Activated T-helper 17 cell treated with anti-CD3 and anti-CD28 coated beads, Interleukin-2, amount 50 U/mL, for 72 hours (primary cell): ENCODE measurements at regions not wholly inside any gene's neighbourhood (a gene's known extent, or its start where the extent isn't known, plus 50 kb on each side); places are given as distances from the start of the nearest gene placed in this dataset.

Source experiments
- ATAC-seq: fragments of 150-1000 bp; cut with Tn5 transposase; replicated peaks from 2 replicates; pipeline ENCODE4 v1.10.0; 2021; ENCODE audit warnings: mild to moderate bottlenecking, moderate library complexity
- H3K27ac Mint-ChIP-seq: one replicate; pipeline ENCODE4 v1.8.0; 2022; ENCODE audit warnings: mixed read lengths
- H3K27me3 Mint-ChIP-seq: one replicate; pipeline ENCODE4 v1.8.0; 2022; ENCODE audit warnings: mixed read lengths
- H3K36me3 Mint-ChIP-seq: one replicate; pipeline ENCODE4 v1.8.0; 2022; ENCODE audit warnings: low read depth, mild to moderate bottlenecking, mixed read lengths
- H3K4me1 Mint-ChIP-seq: one replicate; pipeline ENCODE4 v1.8.0; 2022; ENCODE audit warnings: mixed read lengths
- H3K4me3 Mint-ChIP-seq: one replicate; pipeline ENCODE4 v1.8.0; 2022; ENCODE audit warnings: mild to moderate bottlenecking, mixed read lengths
- H3K9me3 Mint-ChIP-seq: one replicate; pipeline ENCODE4 v1.8.0; 2022; ENCODE audit warnings: mixed read lengths

- no peaks in the 10 kb centered on the region for H3K27me3 Mint-ChIP-seq
- H3K36me3 Mint-ChIP-seq = no peaks in the 10 kb centered on the region
- H3K4me3 Mint-ChIP-seq = no peak overlapping the region
- H3K27ac Mint-ChIP-seq = no peak overlapping the region
- H3K9me3 Mint-ChIP-seq = peaks cover 17% of the 10 kb centered on the region
- no peaks in the 10 kb centered on the region for H3K4me1 Mint-ChIP-seq
- no peak for ATAC-seq
These were observed 983.1 kb downstream of the STIM2 start for GRCh38 chr4:27843776-27844175.

GRCh38 chr4:27844376-27844775 is 983.7 kb downstream of the STIM2 start:
- no peak overlapping the region for H3K27ac Mint-ChIP-seq
- ATAC-seq = no peak
- peaks cover 17% of the 10 kb centered on the region for H3K9me3 Mint-ChIP-seq
- no peaks in the 10 kb centered on the region for H3K4me1 Mint-ChIP-seq
- no peaks in the 10 kb centered on the region for H3K27me3 Mint-ChIP-seq
- no peaks in the 10 kb centered on the region for H3K36me3 Mint-ChIP-seq
- no peak overlapping the region for H3K4me3 Mint-ChIP-seq

GRCh38 chr4:27846951-27847350 is 986.3 kb downstream of the STIM2 start:
- no peak overlapping the region for H3K27ac Mint-ChIP-seq
- H3K4me3 Mint-ChIP-seq = no peak overlapping the region
- H3K9me3 Mint-ChIP-seq = peaks cover 6% of the 10 kb centered on the region
- no peaks in the 10 kb centered on the region for H3K36me3 Mint-ChIP-seq
- no peak for ATAC-seq
- no peaks in the 10 kb centered on the region for H3K4me1 Mint-ChIP-seq
- H3K27me3 Mint-ChIP-seq = no peaks in the 10 kb centered on the region

DNA sequence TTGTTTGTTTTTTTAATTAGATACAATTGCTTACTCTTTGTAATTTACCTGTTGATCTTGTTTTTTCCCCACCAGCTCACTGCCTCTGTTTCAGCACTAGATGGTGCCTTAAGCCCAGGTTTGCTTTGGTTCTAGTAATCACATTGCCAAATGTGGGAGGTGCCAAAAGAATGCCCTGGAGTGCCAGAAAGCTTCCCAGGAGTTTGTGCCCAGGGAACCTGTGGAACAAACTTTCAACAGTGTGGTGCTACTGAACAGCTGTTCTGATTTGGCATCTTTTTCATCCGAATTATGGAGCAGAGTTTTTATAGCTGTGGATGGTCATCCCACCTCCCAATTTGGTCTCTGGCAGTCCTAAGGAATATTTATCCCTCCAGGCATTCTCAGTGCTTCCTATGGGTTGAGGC is 1000.7 kb downstream of the STIM2 start:
- Mint-ChIP-seq H3K36me3 (no peaks in the 10 kb centered on the region), H3K4me1 (no peaks in the 10 kb centered on the region)

GRCh38 chr4:27861802-27862201 is 1001.2 kb downstream of the STIM2 start:
- Mint-ChIP-seq H3K27me3 (no peaks in the 10 kb centered on the region), H3K9me3 (peaks cover 3% of the 10 kb centered on the region), H3K36me3 (no peaks in the 10 kb centered on the region), H3K4me3 (no peak overlapping the region), H3K4me1 (no peaks in the 10 kb centered on the region), H3K27ac (no peak overlapping the region)
- ATAC-seq = no peak

More for the DNA sequence above, 1000.7 kb downstream of the STIM2 start:
- no peak overlapping the region for H3K4me3 Mint-ChIP-seq
- ATAC-seq = no peak
- no peak overlapping the region for H3K27ac Mint-ChIP-seq
- no peaks in the 10 kb centered on the region for H3K9me3 Mint-ChIP-seq
- no peaks in the 10 kb centered on the region for H3K27me3 Mint-ChIP-seq

- no peaks in the 10 kb centered on the region for H3K4me1 Mint-ChIP-seq
- no peak overlapping the region for H3K27ac Mint-ChIP-seq
- no peak for ATAC-seq
- peaks cover 6% of the 10 kb centered on the region for H3K9me3 Mint-ChIP-seq
- H3K36me3 Mint-ChIP-seq = no peaks in the 10 kb centered on the region
- H3K4me3 Mint-ChIP-seq = no peak overlapping the region
- H3K27me3 Mint-ChIP-seq = no peaks in the 10 kb centered on the region
These were observed 1013.0 kb downstream of the STIM2 start for GRCh38 chr4:27873596-27873995.

DNA sequence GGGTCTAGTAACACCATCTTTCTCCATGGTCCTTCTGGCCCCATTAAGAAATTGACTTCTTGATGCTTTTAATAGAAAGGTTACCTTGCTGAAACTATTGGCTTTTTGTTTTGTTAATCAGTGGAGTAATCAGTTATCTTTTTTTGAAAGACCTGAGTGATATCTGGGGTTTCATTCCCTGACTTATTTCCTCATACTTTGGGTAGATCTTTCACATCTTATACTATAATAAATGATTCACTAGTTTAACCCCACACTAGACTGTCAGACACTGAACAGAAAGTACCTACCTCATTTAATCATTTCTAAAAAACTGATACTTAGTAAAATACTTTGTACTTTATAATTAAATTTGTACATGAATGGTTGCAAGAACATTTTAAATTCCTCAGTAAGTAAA is 1021.1 kb downstream of the STIM2 start:
- H3K27me3 Mint-ChIP-seq = no peaks in the 10 kb centered on the region
- no peak overlapping the region for H3K4me3 Mint-ChIP-seq
- H3K27ac Mint-ChIP-seq = no peak overlapping the region
- no peaks in the 10 kb centered on the region for H3K4me1 Mint-ChIP-seq
- H3K36me3 Mint-ChIP-seq = no peaks in the 10 kb centered on the region
- no peak for ATAC-seq
- peaks cover 5% of the 10 kb centered on the region for H3K9me3 Mint-ChIP-seq

GRCh38 chr4:27886120-27886519 is 1025.5 kb downstream of the STIM2 start:
- Mint-ChIP-seq H3K36me3 (no peaks in the 10 kb centered on the region), H3K4me3 (no peak overlapping the region), H3K27me3 (no peaks in the 10 kb centered on the region)

DNA sequence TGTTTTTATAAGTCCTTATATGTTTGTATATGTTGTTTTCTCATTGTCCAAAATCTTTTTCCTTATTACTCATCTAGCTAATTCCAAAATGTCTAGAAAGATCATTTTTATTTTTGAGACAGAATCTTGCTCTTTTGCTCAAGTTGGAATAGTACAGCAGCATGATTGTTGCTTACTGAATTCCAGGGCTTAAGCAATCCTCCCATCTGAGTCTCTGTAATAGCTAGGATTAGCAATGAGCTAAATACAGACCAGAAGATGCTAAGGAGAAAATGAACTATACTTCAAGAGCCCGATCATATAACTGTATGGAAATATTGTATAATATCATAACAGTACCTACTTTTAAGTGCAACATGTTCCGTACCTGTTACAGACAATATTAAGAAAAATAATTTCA is 1027.0 kb downstream of the STIM2 start:
- no peak overlapping the region for H3K27ac Mint-ChIP-seq
- peaks cover 5% of the 10 kb centered on the region for H3K9me3 Mint-ChIP-seq
- no peak for ATAC-seq
- no peak overlapping the region for H3K4me3 Mint-ChIP-seq
- H3K36me3 Mint-ChIP-seq = no peaks in the 10 kb centered on the region
- H3K4me1 Mint-ChIP-seq = no peaks in the 10 kb centered on the region
- no peaks in the 10 kb centered on the region for H3K27me3 Mint-ChIP-seq

More at GRCh38 chr4:27886120-27886519, 1025.5 kb downstream of the STIM2 start:
- no peaks in the 10 kb centered on the region for H3K4me1 Mint-ChIP-seq
- H3K9me3 Mint-ChIP-seq = peaks cover 5% of the 10 kb centered on the region
- no peak for ATAC-seq
- H3K27ac Mint-ChIP-seq = no peak overlapping the region

DNA sequence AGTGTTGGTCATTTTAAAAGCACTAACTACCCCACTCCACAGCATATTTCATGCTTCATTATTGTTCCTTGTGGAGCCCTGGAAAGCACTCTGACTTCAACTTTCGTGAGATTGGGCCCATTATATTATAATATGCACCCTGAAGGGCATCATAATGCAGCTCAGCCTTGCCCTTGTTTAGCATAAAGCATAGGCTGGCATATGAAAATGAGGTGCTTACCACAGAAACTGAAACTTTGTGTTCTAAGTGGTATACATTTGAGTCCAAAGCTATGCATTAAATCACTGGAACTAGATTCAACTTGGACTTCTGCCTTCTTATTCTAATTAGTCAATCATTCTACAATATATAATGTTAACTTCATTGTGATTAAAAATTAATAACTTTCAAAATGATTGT is 1027.9 kb downstream of the STIM2 start:
- H3K4me1 Mint-ChIP-seq = no peaks in the 10 kb centered on the region
- H3K27ac Mint-ChIP-seq = no peak overlapping the region
- no peaks in the 10 kb centered on the region for H3K36me3 Mint-ChIP-seq
- H3K4me3 Mint-ChIP-seq = no peak overlapping the region
- ATAC-seq = no peak
- H3K9me3 Mint-ChIP-seq = peaks cover 5% of the 10 kb centered on the region
- no peaks in the 10 kb centered on the region for H3K27me3 Mint-ChIP-seq

GRCh38 chr4:27894951-27895350 is 1034.3 kb downstream of the STIM2 start:
- no peak overlapping the region for H3K27ac Mint-ChIP-seq
- peaks cover 15% of the 10 kb centered on the region for H3K9me3 Mint-ChIP-seq
- H3K27me3 Mint-ChIP-seq = no peaks in the 10 kb centered on the region
- H3K4me1 Mint-ChIP-seq = no peaks in the 10 kb centered on the region
- ATAC-seq = no peak
- H3K4me3 Mint-ChIP-seq = no peak overlapping the region
- H3K36me3 Mint-ChIP-seq = no peaks in the 10 kb centered on the region

DNA sequence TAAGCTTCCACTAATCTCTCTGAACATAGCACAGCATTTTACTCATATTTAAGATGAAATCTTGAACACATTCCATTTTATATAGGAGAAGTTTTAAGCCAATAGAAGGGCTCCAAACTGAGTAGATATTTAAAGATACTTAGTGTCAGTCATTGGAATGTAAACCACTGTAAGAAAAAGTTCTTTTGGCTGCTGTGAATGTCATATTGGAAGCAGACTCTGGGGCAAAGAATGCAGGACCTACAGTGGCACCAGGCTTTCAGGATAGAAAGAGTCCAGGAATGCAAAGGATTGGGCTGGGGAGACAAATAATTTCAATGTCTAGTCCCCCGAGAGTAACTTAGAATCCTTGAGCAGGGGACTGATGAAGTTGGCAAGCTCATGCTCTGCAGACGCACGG is 1047.7 kb downstream of the STIM2 start:
- no peaks in the 10 kb centered on the region for H3K36me3 Mint-ChIP-seq
- no peaks in the 10 kb centered on the region for H3K4me1 Mint-ChIP-seq
- no peak for ATAC-seq
- no peak overlapping the region for H3K27ac Mint-ChIP-seq
- peaks cover 4% of the 10 kb centered on the region for H3K9me3 Mint-ChIP-seq
- H3K4me3 Mint-ChIP-seq = no peak overlapping the region
- no peaks in the 10 kb centered on the region for H3K27me3 Mint-ChIP-seq

- Mint-ChIP-seq H3K4me1 (no peaks in the 10 kb centered on the region), H3K27ac (no peak overlapping the region), H3K36me3 (no peaks in the 10 kb centered on the region), H3K27me3 (no peaks in the 10 kb centered on the region), H3K4me3 (no peak overlapping the region), H3K9me3 (peaks cover 7% of the 10 kb centered on the region)
- no peak for ATAC-seq
These were observed 1049.6 kb downstream of the STIM2 start for GRCh38 chr4:27910227-27910626.

DNA sequence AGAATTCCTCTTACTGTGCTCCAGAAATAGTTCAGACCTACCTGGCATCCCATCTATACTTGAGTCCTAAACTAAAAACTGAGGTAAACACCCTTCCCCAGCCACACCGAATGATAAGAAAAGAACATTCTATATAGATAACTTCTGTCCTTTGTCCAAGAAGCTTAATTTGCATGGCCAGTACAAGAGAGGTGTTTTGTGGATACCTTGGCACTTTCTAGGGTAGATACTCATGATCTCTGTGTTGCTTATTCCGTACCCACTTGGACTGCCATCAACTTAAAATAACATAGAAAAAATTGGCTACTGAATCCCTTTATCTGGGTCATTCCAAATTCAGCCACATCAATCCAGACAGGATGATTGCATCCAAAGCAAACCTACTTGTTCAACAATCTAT is 1050.4 kb downstream of the STIM2 start:
- no peak for ATAC-seq
- Mint-ChIP-seq H3K9me3 (peaks cover 7% of the 10 kb centered on the region), H3K27ac (no peak overlapping the region)

DNA sequence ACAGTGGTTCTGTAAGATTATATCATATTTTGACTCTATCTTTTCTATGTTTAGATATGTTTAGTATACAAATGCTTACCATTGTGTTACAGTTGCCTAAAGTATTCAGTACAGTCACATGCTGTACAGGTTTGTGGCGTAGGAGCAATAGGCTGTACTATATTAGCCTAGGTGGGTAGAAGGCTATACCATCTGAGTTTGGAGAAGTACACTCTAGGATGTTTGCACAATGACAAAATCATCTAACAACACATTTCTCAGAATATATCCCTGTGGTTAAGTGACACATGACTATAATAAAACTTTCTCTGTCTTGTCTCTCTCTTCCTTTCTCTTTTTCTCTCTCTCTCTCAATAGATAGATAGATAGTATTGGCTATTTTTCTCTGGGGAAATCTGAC is 1053.1 kb downstream of the STIM2 start:
- no peak overlapping the region for H3K4me3 Mint-ChIP-seq
- no peak overlapping the region for H3K27ac Mint-ChIP-seq

More for the DNA sequence above, 1050.4 kb downstream of the STIM2 start:
- H3K36me3 Mint-ChIP-seq = no peaks in the 10 kb centered on the region
- no peak overlapping the region for H3K4me3 Mint-ChIP-seq
- H3K4me1 Mint-ChIP-seq = no peaks in the 10 kb centered on the region
- no peaks in the 10 kb centered on the region for H3K27me3 Mint-ChIP-seq

GRCh38 chr4:27915822-27916221 is 1055.2 kb downstream of the STIM2 start:
- Mint-ChIP-seq H3K27me3 (no peaks in the 10 kb centered on the region), H3K36me3 (no peaks in the 10 kb centered on the region), H3K9me3 (peaks cover 10% of the 10 kb centered on the region), H3K27ac (no peak overlapping the region), H3K4me1 (no peaks in the 10 kb centered on the region), H3K4me3 (no peak overlapping the region)
- no peak for ATAC-seq

More for the DNA sequence above, 1053.1 kb downstream of the STIM2 start:
- Mint-ChIP-seq H3K9me3 (peaks cover 10% of the 10 kb centered on the region), H3K4me1 (no peaks in the 10 kb centered on the region), H3K36me3 (no peaks in the 10 kb centered on the region), H3K27me3 (no peaks in the 10 kb centered on the region)
- no peak for ATAC-seq
